ENCODE measurements at regions not wholly inside any gene's neighbourhood (a gene's known extent, or its start where the extent isn't known, plus 50 kb on each side); places are given as distances from the start of the nearest gene placed in this dataset.

- Histone ChIP-seq H3K27ac (replicated peaks; ENCODE audit: low read length) (no peak overlapping the region), H3K4me3 (ENCODE audit: low read length in 2 of 2) (no peak overlapping the region), H3K9ac (ENCODE audit: low read depth, low read length, poor library complexity) (no peak overlapping the region), H3K14ac (ENCODE audit: low read length) (no peak overlapping the region), H3K4me1 (ENCODE audit: control insufficient read depth in 2 of 2, insufficient read depth in 1 of 2, low read depth in 1 of 2, low read length in 2 of 2) (peaks cover 0 to under 1% of the 10 kb centered on the region in 2 donors), H3K36me3 (replicated peaks in 1 of 2; ENCODE audit: control insufficient read depth in 2 of 2, insufficient read depth in 2 of 2, low read length in 2 of 2) (no peaks in the 10 kb centered on the region), H3K9me3 (replicated peaks in 1 of 2; ENCODE audit: control insufficient read depth in 2 of 2, insufficient read depth in 1 of 2, low read depth in 1 of 2, low read length in 2 of 2) (no peaks in the 10 kb centered on the region), H3K4me2 (ENCODE audit: insufficient read depth, low read length, poor library complexity, severe bottlenecking) (no peak overlapping the region), H2AFZ (ENCODE audit: low read length) (no peak overlapping the region), H3K79me1 (ENCODE audit: low read depth, low read length) (no peaks in the 10 kb centered on the region), H2BK15ac (ENCODE audit: low read length) (no peak overlapping the region), H3K18ac (ENCODE audit: low read length) (no peak overlapping the region), H3K4ac (ENCODE audit: low read length) (no peak overlapping the region), H3K23ac (ENCODE audit: low read depth, low read length, poor library complexity) (no peak overlapping the region), H3K27me3 (ENCODE audit: control insufficient read depth in 3 of 3, insufficient read depth in 3 of 3, low read depth in 1 of 3, low read length in 3 of 3) (no peaks in the 10 kb centered on the region), H4K91ac (ENCODE audit: low read depth, low read length, poor library complexity) (no peak overlapping the region), H4K8ac (ENCODE audit: low read depth, low read length) (no peak overlapping the region), H2BK12ac (ENCODE audit: low read length) (no peak overlapping the region), H2AK5ac (ENCODE audit: low read depth, low read length) (no peak overlapping the region), H2BK120ac (ENCODE audit: low read depth, low read length) (no peak overlapping the region), H2BK5ac (ENCODE audit: low read length) (no peak overlapping the region)
- DNase-seq (ENCODE audit: low spot score) = no peak
- WGBS, 2 donors (ENCODE audit: extremely low coverage in 2 of 2, insufficient read length in 2 of 2, insufficient replicate concordance in 1 of 2) = no CpG with 5 or more reads among the region's 3 CpGs
Observed at GRCh38 chr14:62098357-62098756, 336.1 kb downstream of the SNAPC1 start.

- H3K4me1 ChIP-seq (ENCODE audit: control insufficient read depth in 2 of 2, insufficient read depth in 1 of 2, low read depth in 1 of 2, low read length in 2 of 2) = peaks cover 0 to 3% of the 10 kb centered on the region in 2 donors
- no peak overlapping the region for H2BK120ac ChIP-seq (ENCODE audit: low read depth, low read length)
- H3K36me3 ChIP-seq (replicated peaks in 1 of 2; ENCODE audit: control insufficient read depth in 2 of 2, insufficient read depth in 2 of 2, low read length in 2 of 2) = no peaks in the 10 kb centered on the region
- H3K4me3 ChIP-seq (ENCODE audit: low read length in 2 of 2) = no peak overlapping the region
- no peak overlapping the region for H2AK5ac ChIP-seq (ENCODE audit: low read depth, low read length)
- no peak overlapping the region for H2AFZ ChIP-seq (ENCODE audit: low read length)
- H3K9ac ChIP-seq (ENCODE audit: low read depth, low read length, poor library complexity) = no peak overlapping the region
- no CpG with 5 or more reads among the region's 1 CpG for WGBS, 2 donors (ENCODE audit: extremely low coverage in 2 of 2, insufficient read length in 2 of 2, insufficient replicate concordance in 1 of 2)
- no peak overlapping the region for H2BK12ac ChIP-seq (ENCODE audit: low read length)
- H3K9me3 ChIP-seq (replicated peaks in 1 of 2; ENCODE audit: control insufficient read depth in 2 of 2, insufficient read depth in 1 of 2, low read depth in 1 of 2, low read length in 2 of 2) = no peaks in the 10 kb centered on the region
- no peak overlapping the region for H3K27ac ChIP-seq (replicated peaks; ENCODE audit: low read length)
- H4K91ac ChIP-seq (ENCODE audit: low read depth, low read length, poor library complexity) = no peak overlapping the region
- no peaks in the 10 kb centered on the region for H3K79me1 ChIP-seq (ENCODE audit: low read depth, low read length)
- no peak for DNase-seq (ENCODE audit: low spot score)
- H3K23ac ChIP-seq (ENCODE audit: low read depth, low read length, poor library complexity) = no peak overlapping the region
- H3K14ac ChIP-seq (ENCODE audit: low read length) = no peak overlapping the region
- no peak overlapping the region for H3K4ac ChIP-seq (ENCODE audit: low read length)
- H2BK5ac ChIP-seq (ENCODE audit: low read length) = no peak overlapping the region
- no peak overlapping the region for H3K4me2 ChIP-seq (ENCODE audit: insufficient read depth, low read length, poor library complexity, severe bottlenecking)
- H2BK15ac ChIP-seq (ENCODE audit: low read length) = no peak overlapping the region
- no peak overlapping the region for H3K18ac ChIP-seq (ENCODE audit: low read length)
- no peak overlapping the region for H4K8ac ChIP-seq (ENCODE audit: low read depth, low read length)
- H3K27me3 ChIP-seq (ENCODE audit: control insufficient read depth in 3 of 3, insufficient read depth in 3 of 3, low read depth in 1 of 3, low read length in 3 of 3) = no peaks in the 10 kb centered on the region
Observed at GRCh38 chr14:62099091-62099490, 336.9 kb downstream of the SNAPC1 start.

GRCh38 chr14:62101189-62101588 is 339.0 kb downstream of the SNAPC1 start:
- no peaks in the 10 kb centered on the region for H3K9me3 ChIP-seq (replicated peaks in 1 of 2; ENCODE audit: control insufficient read depth in 2 of 2, insufficient read depth in 1 of 2, low read depth in 1 of 2, low read length in 2 of 2)
- no peak overlapping the region for H2BK120ac ChIP-seq (ENCODE audit: low read depth, low read length)
- no peak overlapping the region for H3K4me2 ChIP-seq (ENCODE audit: insufficient read depth, low read length, poor library complexity, severe bottlenecking)
- H2BK15ac ChIP-seq (ENCODE audit: low read length) = no peak overlapping the region
- H3K23ac ChIP-seq (ENCODE audit: low read depth, low read length, poor library complexity) = no peak overlapping the region
- H3K4me3 ChIP-seq (ENCODE audit: low read length in 2 of 2) = no peak overlapping the region
- H3K27me3 ChIP-seq (ENCODE audit: control insufficient read depth in 3 of 3, insufficient read depth in 3 of 3, low read depth in 1 of 3, low read length in 3 of 3) = no peaks in the 10 kb centered on the region
- H3K14ac ChIP-seq (ENCODE audit: low read length) = no peak overlapping the region
- no peaks in the 10 kb centered on the region for H3K36me3 ChIP-seq (replicated peaks in 1 of 2; ENCODE audit: control insufficient read depth in 2 of 2, insufficient read depth in 2 of 2, low read length in 2 of 2)
- no peak overlapping the region for H2AFZ ChIP-seq (ENCODE audit: low read length)
- H2AK5ac ChIP-seq (ENCODE audit: low read depth, low read length) = no peak overlapping the region
- H2BK12ac ChIP-seq (ENCODE audit: low read length) = no peak overlapping the region
- no peak overlapping the region for H2BK5ac ChIP-seq (ENCODE audit: low read length)
- no peak overlapping the region for H3K18ac ChIP-seq (ENCODE audit: low read length)
- no peak for DNase-seq (ENCODE audit: low spot score)
- H3K4me1 ChIP-seq (ENCODE audit: control insufficient read depth in 2 of 2, insufficient read depth in 1 of 2, low read depth in 1 of 2, low read length in 2 of 2) = peaks cover 0 to 3% of the 10 kb centered on the region in 2 donors
- 100% methylated on average over 1 of the region's 1 CpG; no CpG with 5 or more reads in 1 of the 2 donors for WGBS, 2 donors (ENCODE audit: extremely low coverage in 2 of 2, insufficient read length in 2 of 2, insufficient replicate concordance in 1 of 2)
- no peak overlapping the region for H4K91ac ChIP-seq (ENCODE audit: low read depth, low read length, poor library complexity)
- H3K79me1 ChIP-seq (ENCODE audit: low read depth, low read length) = no peaks in the 10 kb centered on the region
- no peak overlapping the region for H3K9ac ChIP-seq (ENCODE audit: low read depth, low read length, poor library complexity)
- no peak overlapping the region for H4K8ac ChIP-seq (ENCODE audit: low read depth, low read length)
- no peak overlapping the region for H3K27ac ChIP-seq (replicated peaks; ENCODE audit: low read length)
- H3K4ac ChIP-seq (ENCODE audit: low read length) = no peak overlapping the region

GRCh38 chr14:62101673-62102348 is 339.6 kb downstream of the SNAPC1 start:
- Histone ChIP-seq H3K9ac (ENCODE audit: low read depth, low read length, poor library complexity) (no peak overlapping the region), H3K79me1 (ENCODE audit: low read depth, low read length) (no peaks in the 10 kb centered on the region), H3K36me3 (replicated peaks in 1 of 2; ENCODE audit: control insufficient read depth in 2 of 2, insufficient read depth in 2 of 2, low read length in 2 of 2) (no peaks in the 10 kb centered on the region), H2BK120ac (ENCODE audit: low read depth, low read length) (no peak overlapping the region), H3K14ac (ENCODE audit: low read length) (no peak overlapping the region), H3K4ac (ENCODE audit: low read length) (no peak overlapping the region), H3K27me3 (ENCODE audit: control insufficient read depth in 3 of 3, insufficient read depth in 3 of 3, low read depth in 1 of 3, low read length in 3 of 3) (no peaks in the 10 kb centered on the region), H2BK15ac (ENCODE audit: low read length) (no peak overlapping the region), H3K23ac (ENCODE audit: low read depth, low read length, poor library complexity) (no peak overlapping the region), H3K4me3 (ENCODE audit: low read length in 2 of 2) (no peak overlapping the region), H4K91ac (ENCODE audit: low read depth, low read length, poor library complexity) (no peak overlapping the region), H2BK12ac (ENCODE audit: low read length) (no peak overlapping the region), H4K8ac (ENCODE audit: low read depth, low read length) (no peak overlapping the region), H3K4me2 (ENCODE audit: insufficient read depth, low read length, poor library complexity, severe bottlenecking) (no peak overlapping the region), H3K18ac (ENCODE audit: low read length) (no peak overlapping the region), H2BK5ac (ENCODE audit: low read length) (no peak overlapping the region), H3K27ac (replicated peaks; ENCODE audit: low read length) (no peak overlapping the region), H2AFZ (ENCODE audit: low read length) (no peak overlapping the region), H3K4me1 (ENCODE audit: control insufficient read depth in 2 of 2, insufficient read depth in 1 of 2, low read depth in 1 of 2, low read length in 2 of 2) (peaks cover 0 to 3% of the 10 kb centered on the region in 2 donors), H3K9me3 (replicated peaks in 1 of 2; ENCODE audit: control insufficient read depth in 2 of 2, insufficient read depth in 1 of 2, low read depth in 1 of 2, low read length in 2 of 2) (no peaks in the 10 kb centered on the region), H2AK5ac (ENCODE audit: low read depth, low read length) (no peak overlapping the region)
- no peak for DNase-seq (ENCODE audit: low spot score)
- no CpG with 5 or more reads among the region's 3 CpGs for WGBS, 2 donors (ENCODE audit: extremely low coverage in 2 of 2, insufficient read length in 2 of 2, insufficient replicate concordance in 1 of 2)
